Tibial nerve (tissue), 4 donors: ENCODE measurements at regions not wholly inside any gene's neighbourhood (a gene's known extent, or its start where the extent isn't known, plus 50 kb on each side); places are given as distances from the start of the nearest gene placed in this dataset.

Experiments
- EP300 ChIP-seq, 2 donors: sonication (generic); formaldehyde crosslinking; IDR thresholded peaks; one replicate each; pipeline ENCODE4 v1.6.1; 2017; ENCODE audit warnings: antibody characterized with exemption in 2 of 2, mild to moderate bottlenecking in 1 of 2
- POLR2A ChIP-seq, 2 donors: fragments of 450-650 bp; IDR thresholded peaks; one replicate each; pipeline ENCODE4 v1.6.1; 2017; ENCODE audit warnings: antibody characterized with exemption in 2 of 2, mild to moderate bottlenecking in 2 of 2, moderate library complexity in 2 of 2
- TF ChIP-seq, protein P1 (sequence below), 5 experiments: fragments of 200-600 bp in 3 of 5; fragments of 450-650 bp in 2 of 5; sonication (generic) in 3 of 5; IDR thresholded peaks; one replicate each; pipeline ENCODE4 v1.5.1; 2016 to 2019; ENCODE audit warnings: antibody characterized with exemption in 5 of 5, mild to moderate bottlenecking in 3 of 5, moderate library complexity in 2 of 5

DNA sequence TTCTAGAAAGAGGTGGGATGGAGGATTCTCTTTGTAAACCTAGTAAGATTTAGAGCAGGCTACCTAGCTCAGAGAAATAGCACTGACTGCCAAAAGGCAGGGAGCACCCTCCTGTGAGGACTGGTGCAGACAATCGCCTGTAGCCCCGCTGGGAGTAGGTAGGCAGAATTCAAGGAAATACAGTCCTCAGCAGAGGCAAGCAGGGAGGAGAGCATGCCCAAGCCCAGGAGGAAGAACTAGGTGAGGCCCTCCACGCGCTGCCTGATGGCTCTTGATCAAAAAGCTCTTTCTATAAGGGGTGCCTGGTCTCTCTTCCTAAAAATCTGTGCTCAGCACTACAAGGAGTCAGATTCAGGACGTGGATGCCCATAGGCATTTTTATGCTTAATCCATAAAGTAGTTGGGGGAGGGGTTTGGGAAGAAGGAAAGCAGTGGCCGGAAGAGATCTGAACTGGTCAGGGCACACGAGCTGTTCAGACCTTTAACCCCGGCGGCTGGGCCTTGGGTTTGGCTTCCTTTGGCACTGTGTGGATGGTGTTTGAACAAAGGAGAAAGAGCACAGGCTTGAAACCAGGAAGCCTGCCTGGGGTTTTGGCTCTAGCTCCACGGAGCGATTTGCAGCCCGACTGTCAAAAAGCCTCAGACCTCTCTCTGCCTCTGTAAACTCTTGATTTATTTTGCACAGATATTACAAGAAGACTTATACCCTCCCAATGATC, 320.6 kb downstream of the FOXO1 start:
- TF ChIP-seq, protein P1, sequence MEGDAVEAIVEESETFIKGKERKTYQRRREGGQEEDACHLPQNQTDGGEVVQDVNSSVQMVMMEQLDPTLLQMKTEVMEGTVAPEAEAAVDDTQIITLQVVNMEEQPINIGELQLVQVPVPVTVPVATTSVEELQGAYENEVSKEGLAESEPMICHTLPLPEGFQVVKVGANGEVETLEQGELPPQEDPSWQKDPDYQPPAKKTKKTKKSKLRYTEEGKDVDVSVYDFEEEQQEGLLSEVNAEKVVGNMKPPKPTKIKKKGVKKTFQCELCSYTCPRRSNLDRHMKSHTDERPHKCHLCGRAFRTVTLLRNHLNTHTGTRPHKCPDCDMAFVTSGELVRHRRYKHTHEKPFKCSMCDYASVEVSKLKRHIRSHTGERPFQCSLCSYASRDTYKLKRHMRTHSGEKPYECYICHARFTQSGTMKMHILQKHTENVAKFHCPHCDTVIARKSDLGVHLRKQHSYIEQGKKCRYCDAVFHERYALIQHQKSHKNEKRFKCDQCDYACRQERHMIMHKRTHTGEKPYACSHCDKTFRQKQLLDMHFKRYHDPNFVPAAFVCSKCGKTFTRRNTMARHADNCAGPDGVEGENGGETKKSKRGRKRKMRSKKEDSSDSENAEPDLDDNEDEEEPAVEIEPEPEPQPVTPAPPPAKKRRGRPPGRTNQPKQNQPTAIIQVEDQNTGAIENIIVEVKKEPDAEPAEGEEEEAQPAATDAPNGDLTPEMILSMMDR (IDR thresholded peaks at IDR 0.05) = no peak
- no peak for TF ChIP-seq POLR2A (IDR thresholded peaks at IDR 0.05)
- peak in 1 of 2 donors; percentile 28 for TF ChIP-seq EP300 (IDR thresholded peaks at IDR 0.05)
